ENCODE measurements at regions not wholly inside any gene's neighbourhood (a gene's known extent, or its start where the extent isn't known, plus 50 kb on each side); places are given as distances from the start of the nearest gene placed in this dataset.

DNA sequence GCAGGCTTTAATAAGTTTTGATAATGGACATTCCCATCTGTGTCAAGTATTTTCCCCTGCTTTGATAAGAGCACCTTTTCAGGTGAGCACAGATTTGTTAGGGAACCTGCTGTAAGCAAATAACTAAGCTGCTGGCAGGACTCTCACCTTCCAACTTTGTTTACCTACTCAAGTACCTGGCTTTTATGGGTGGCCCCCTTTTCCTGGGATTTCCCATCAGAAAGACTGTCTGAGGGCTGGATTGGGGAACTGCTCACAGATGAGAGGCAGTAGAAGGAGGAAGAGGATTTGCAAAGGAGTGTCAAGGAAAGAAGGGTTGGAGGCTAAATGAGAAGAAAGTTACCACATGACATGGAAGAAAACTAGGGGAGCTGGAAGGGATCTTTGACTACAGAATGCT lies 210.1 kb upstream of the RIMS1 start:
- H2AFZ ChIP-seq (ENCODE audit: low read depth, low read length, poor library complexity, severe bottlenecking): no peak overlapping the region
- CTCF ChIA-PET: no interaction called here
- no TSS peak for BruUV-seq (replicated peaks)

DNA sequence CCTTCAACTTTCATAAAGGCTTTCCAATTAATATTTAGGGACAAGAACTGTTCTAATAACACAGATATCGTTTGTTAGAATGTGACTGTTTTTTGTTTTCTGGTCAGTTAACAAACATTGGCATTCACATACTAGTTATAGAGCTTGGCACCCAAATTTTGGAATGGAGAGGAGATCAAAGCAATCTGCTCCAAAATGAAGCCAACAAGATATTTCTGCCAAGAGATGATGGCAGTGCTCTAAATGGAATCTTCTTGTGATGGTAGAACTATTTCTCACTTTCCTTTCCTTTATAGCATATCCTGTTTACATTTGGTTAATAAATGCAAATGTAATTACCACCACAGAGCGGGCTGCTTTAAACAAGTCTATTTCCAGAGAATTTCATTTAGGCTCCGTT lies 208.3 kb upstream of the RIMS1 start:
- POLR2A ChIA-PET: no interaction called here
- CTCF ChIA-PET: no interaction called here
- intact Hi-C loops (cut with micrococcal nuclease): no loop called here

More for the DNA sequence above, 210.1 kb upstream of the RIMS1 start:
- H3K27me3 ChIP-seq (ENCODE audit: insufficient read depth, low read length): no peaks in the 10 kb centered on the region
- no peaks in the 10 kb centered on the region for H3K79me2 ChIP-seq (ENCODE audit: insufficient read depth, low read length)
- ATAC-seq (no peak), DNase-seq (ENCODE audit: low read depth, low spot score) (no peak)
- no peak overlapping the region for H3K27ac ChIP-seq (ENCODE audit: low read depth, low read length)
- H3K9me2 ChIP-seq (ENCODE audit: insufficient read depth): no peaks in the 10 kb centered on the region
- H3K4me3 ChIP-seq (replicated peaks in 1 of 2; ENCODE audit: low read depth in 1 of 2, low read length in 2 of 2): no peak overlapping the region
- TF ChIP-seq JUND (IDR thresholded peaks at IDR 0.05): no peak
- TF ChIP-seq CEBPB (IDR thresholded peaks at IDR 0.05; ENCODE audit: low read depth): no peak
- TF ChIP-seq, protein P1, sequence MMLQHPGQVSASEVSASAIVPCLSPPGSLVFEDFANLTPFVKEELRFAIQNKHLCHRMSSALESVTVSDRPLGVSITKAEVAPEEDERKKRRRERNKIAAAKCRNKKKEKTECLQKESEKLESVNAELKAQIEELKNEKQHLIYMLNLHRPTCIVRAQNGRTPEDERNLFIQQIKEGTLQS (IDR thresholded peaks at IDR 0.05): no peak
- TF ChIP-seq ZFX (IDR thresholded peaks at IDR 0.05): no peak
- H4K20me1 ChIP-seq (ENCODE audit: insufficient read depth): no peaks in the 10 kb centered on the region
- no peak overlapping the region for H3K9ac ChIP-seq (ENCODE audit: low read length)
- H3K9me3 ChIP-seq (ENCODE audit: control insufficient read depth in 1 of 2, insufficient read depth in 1 of 2, low read depth in 1 of 2, low read length in 2 of 2): no peaks in the 10 kb centered on the region
- no peaks in the 10 kb centered on the region for H3K36me3 ChIP-seq (ENCODE audit: control insufficient read depth in 1 of 2, insufficient read depth in 2 of 2, low read length in 2 of 2)
- H3K4me2 ChIP-seq (ENCODE audit: low read length): no peak overlapping the region
- intact Hi-C loops (cut with micrococcal nuclease): no loop called here
- POLR2A ChIA-PET: no interaction called here
- RAD21 ChIA-PET (ENCODE audit: low non-redundant PET in 1 of 2, low total read pairs in 2 of 2, uncharacterized antibody in 2 of 2, unreplicated experiment in 2 of 2): no interaction called here
- no peaks in the 10 kb centered on the region for H3K4me1 ChIP-seq (ENCODE audit: control insufficient read depth in 1 of 2, insufficient read depth in 2 of 2, low read length in 2 of 2)

More for the DNA sequence above, 208.3 kb upstream of the RIMS1 start:
- no peaks in the 10 kb centered on the region for H3K9me2 ChIP-seq (ENCODE audit: insufficient read depth)
- DNase-seq (ENCODE audit: low read depth, low spot score) (no peak), ATAC-seq (no peak)
- H3K4me2 ChIP-seq (ENCODE audit: low read length): no peak overlapping the region
- no peak overlapping the region for H3K9ac ChIP-seq (ENCODE audit: low read length)
- H2AFZ ChIP-seq (ENCODE audit: low read depth, low read length, poor library complexity, severe bottlenecking): no peak overlapping the region
- no peaks in the 10 kb centered on the region for H3K79me2 ChIP-seq (ENCODE audit: insufficient read depth, low read length)
- BruUV-seq (replicated peaks): no TSS peak
- no peaks in the 10 kb centered on the region for H4K20me1 ChIP-seq (ENCODE audit: insufficient read depth)
- no peaks in the 10 kb centered on the region for H3K4me1 ChIP-seq (ENCODE audit: control insufficient read depth in 1 of 2, insufficient read depth in 2 of 2, low read length in 2 of 2)
- H3K36me3 ChIP-seq (ENCODE audit: control insufficient read depth in 1 of 2, insufficient read depth in 2 of 2, low read length in 2 of 2): no peaks in the 10 kb centered on the region
- RAD21 ChIA-PET (ENCODE audit: low non-redundant PET in 1 of 2, low total read pairs in 2 of 2, uncharacterized antibody in 2 of 2, unreplicated experiment in 2 of 2): no interaction called here
- no peak overlapping the region for H3K4me3 ChIP-seq (replicated peaks in 1 of 2; ENCODE audit: low read depth in 1 of 2, low read length in 2 of 2)
- no peaks in the 10 kb centered on the region for H3K27me3 ChIP-seq (ENCODE audit: insufficient read depth, low read length)
- H3K9me3 ChIP-seq (ENCODE audit: control insufficient read depth in 1 of 2, insufficient read depth in 1 of 2, low read depth in 1 of 2, low read length in 2 of 2): peaks cover 0 to 2% of the 10 kb centered on the region in 2 experiments; a peak in 1 of 4 replicates
- TF ChIP-seq, protein P2, sequence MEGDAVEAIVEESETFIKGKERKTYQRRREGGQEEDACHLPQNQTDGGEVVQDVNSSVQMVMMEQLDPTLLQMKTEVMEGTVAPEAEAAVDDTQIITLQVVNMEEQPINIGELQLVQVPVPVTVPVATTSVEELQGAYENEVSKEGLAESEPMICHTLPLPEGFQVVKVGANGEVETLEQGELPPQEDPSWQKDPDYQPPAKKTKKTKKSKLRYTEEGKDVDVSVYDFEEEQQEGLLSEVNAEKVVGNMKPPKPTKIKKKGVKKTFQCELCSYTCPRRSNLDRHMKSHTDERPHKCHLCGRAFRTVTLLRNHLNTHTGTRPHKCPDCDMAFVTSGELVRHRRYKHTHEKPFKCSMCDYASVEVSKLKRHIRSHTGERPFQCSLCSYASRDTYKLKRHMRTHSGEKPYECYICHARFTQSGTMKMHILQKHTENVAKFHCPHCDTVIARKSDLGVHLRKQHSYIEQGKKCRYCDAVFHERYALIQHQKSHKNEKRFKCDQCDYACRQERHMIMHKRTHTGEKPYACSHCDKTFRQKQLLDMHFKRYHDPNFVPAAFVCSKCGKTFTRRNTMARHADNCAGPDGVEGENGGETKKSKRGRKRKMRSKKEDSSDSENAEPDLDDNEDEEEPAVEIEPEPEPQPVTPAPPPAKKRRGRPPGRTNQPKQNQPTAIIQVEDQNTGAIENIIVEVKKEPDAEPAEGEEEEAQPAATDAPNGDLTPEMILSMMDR (IDR thresholded peaks at IDR 0.05 in 2 of 3, conservative IDR thresholded peaks at IDR 0.05 in 1 of 3; ENCODE audit: borderline replicate concordance in 1 of 3, insufficient read depth in 1 of 3, low read depth in 2 of 3, low read length in 2 of 3): no peak
- TF ChIP-seq, protein P1 (IDR thresholded peaks at IDR 0.05): no peak
- TF ChIP-seq, protein P3, sequence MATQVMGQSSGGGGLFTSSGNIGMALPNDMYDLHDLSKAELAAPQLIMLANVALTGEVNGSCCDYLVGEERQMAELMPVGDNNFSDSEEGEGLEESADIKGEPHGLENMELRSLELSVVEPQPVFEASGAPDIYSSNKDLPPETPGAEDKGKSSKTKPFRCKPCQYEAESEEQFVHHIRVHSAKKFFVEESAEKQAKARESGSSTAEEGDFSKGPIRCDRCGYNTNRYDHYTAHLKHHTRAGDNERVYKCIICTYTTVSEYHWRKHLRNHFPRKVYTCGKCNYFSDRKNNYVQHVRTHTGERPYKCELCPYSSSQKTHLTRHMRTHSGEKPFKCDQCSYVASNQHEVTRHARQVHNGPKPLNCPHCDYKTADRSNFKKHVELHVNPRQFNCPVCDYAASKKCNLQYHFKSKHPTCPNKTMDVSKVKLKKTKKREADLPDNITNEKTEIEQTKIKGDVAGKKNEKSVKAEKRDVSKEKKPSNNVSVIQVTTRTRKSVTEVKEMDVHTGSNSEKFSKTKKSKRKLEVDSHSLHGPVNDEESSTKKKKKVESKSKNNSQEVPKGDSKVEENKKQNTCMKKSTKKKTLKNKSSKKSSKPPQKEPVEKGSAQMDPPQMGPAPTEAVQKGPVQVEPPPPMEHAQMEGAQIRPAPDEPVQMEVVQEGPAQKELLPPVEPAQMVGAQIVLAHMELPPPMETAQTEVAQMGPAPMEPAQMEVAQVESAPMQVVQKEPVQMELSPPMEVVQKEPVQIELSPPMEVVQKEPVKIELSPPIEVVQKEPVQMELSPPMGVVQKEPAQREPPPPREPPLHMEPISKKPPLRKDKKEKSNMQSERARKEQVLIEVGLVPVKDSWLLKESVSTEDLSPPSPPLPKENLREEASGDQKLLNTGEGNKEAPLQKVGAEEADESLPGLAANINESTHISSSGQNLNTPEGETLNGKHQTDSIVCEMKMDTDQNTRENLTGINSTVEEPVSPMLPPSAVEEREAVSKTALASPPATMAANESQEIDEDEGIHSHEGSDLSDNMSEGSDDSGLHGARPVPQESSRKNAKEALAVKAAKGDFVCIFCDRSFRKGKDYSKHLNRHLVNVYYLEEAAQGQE (IDR thresholded peaks at IDR 0.05; ENCODE audit: low read depth): no peak
- TF ChIP-seq EZH2phosphoT487 (IDR thresholded peaks at IDR 0.05; ENCODE audit: borderline replicate concordance) (no peak), TCF7L2 (IDR thresholded peaks at IDR 0.05; ENCODE audit: borderline replicate concordance, extremely low read depth, insufficient read depth, insufficient read length) (no peak), POLR2A (IDR thresholded peaks at IDR 0.05; ENCODE audit: borderline replicate concordance, extremely low read depth, insufficient read depth, insufficient read length) (no peak), EGR1 (IDR thresholded peaks at IDR 0.05; ENCODE audit: low read depth) (no peak), CBX3 (IDR thresholded peaks at IDR 0.05; ENCODE audit: low read depth) (no peak), RAD21 (IDR thresholded peaks at IDR 0.05; ENCODE audit: low read depth) (no peak), ELF1 (IDR thresholded peaks at IDR 0.05; ENCODE audit: borderline replicate concordance, low read depth) (no peak)
- no peak overlapping the region for H3K27ac ChIP-seq (ENCODE audit: low read depth, low read length)

Measured in HCT116 (cell line).